ENCODE measurements at regions not wholly inside any gene's neighbourhood (a gene's known extent, or its start where the extent isn't known, plus 50 kb on each side); places are given as distances from the start of the nearest gene placed in this dataset.
"Not testable (repeated sequence)": the region's sequence is repeated elsewhere in the genome, so short reads cannot be mapped to it uniquely, and the experiment has no call there.

- H3K27me3 Mint-ChIP-seq (ENCODE audit: low read depth): peaks cover 6% of the 10 kb centered on the region
- no peak overlapping the region for H3K27ac Mint-ChIP-seq
- no peaks in the 10 kb centered on the region for H3K36me3 Mint-ChIP-seq (ENCODE audit: low read depth)
- H3K9me3 Mint-ChIP-seq: no peaks in the 10 kb centered on the region
- no peak overlapping the region for H3K4me3 Mint-ChIP-seq
- H3K4me1 Mint-ChIP-seq (ENCODE audit: low read depth): no peaks in the 10 kb centered on the region
Measured at GRCh38 chr3:70635301-70635700, 322.9 kb upstream of the MDFIC2 start.

DNA sequence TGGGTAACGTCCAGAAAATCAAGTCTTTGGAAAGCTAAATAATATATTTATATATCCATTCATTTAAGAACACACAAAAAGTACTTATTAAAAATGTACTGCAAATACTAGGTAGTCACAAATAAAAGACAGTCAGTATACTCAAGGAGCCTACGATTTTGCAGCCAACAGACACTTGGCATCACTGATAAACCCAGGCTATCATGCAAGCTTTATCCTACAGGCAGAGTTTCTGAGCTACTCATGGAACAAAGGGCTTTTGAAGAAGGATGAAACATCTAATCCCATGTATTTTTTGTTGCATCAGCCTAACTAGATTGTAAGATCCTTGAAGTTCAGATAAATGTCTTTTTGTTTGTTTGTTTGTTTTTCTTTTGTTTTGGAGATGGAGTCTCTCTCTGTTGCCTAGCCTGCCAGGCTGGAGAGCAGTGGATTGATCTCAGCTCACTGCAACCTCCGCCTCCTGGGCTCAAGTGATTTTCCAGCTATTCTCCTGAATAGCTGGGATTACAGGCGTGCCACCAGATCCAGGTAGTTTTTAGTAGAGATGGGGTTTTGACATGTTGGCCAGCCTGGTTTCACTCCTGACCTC is 319.4 kb upstream of the MDFIC2 start:
- peaks cover 6% of the 10 kb centered on the region for H3K27me3 Mint-ChIP-seq (ENCODE audit: low read depth)
- no peaks in the 10 kb centered on the region for H3K36me3 Mint-ChIP-seq (ENCODE audit: low read depth)
- H3K4me1 Mint-ChIP-seq (ENCODE audit: low read depth): no peaks in the 10 kb centered on the region
- no peak overlapping the region for H3K4me3 Mint-ChIP-seq
- H3K9me3 Mint-ChIP-seq: no peaks in the 10 kb centered on the region
- H3K27ac Mint-ChIP-seq: no peak overlapping the region

- Mint-ChIP-seq H3K27me3 (ENCODE audit: low read depth) (no peaks in the 10 kb centered on the region), H3K27ac (no peak overlapping the region), H3K4me3 (no peak overlapping the region), H3K9me3 (peaks cover 4% of the 10 kb centered on the region), H3K4me1 (ENCODE audit: low read depth) (no peaks in the 10 kb centered on the region), H3K36me3 (ENCODE audit: low read depth) (no peaks in the 10 kb centered on the region)
Measured at GRCh38 chr3:70621451-70621850, 309.0 kb upstream of the MDFIC2 start.

DNA sequence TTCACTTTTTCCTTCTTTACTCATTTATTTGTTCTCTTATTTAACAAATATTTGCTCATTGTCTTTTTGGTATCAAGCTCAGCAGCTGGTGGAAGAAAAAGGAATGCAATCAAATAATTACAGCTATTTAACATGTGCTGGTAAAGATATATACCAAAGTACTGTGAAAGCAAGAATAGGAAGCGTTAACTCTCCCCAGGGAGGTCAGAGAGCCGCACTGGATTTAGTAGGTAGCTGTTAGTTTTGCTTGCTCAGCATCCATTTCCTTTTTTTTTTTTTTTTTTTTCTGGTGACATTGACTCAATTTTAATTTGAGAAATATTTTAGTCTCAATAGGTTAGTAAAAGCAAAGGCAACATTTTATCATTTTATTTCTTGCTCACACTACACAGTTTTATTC is 308.5 kb upstream of the MDFIC2 start:
- Mint-ChIP-seq H3K27ac (no peak overlapping the region), H3K4me3 (no peak overlapping the region), H3K4me1 (ENCODE audit: low read depth) (no peaks in the 10 kb centered on the region), H3K36me3 (ENCODE audit: low read depth) (no peaks in the 10 kb centered on the region), H3K9me3 (peaks cover 4% of the 10 kb centered on the region), H3K27me3 (ENCODE audit: low read depth) (no peaks in the 10 kb centered on the region)

- H3K36me3 Mint-ChIP-seq (ENCODE audit: low read depth): no peaks in the 10 kb centered on the region
- H3K27ac Mint-ChIP-seq: no peak overlapping the region
- H3K9me3 Mint-ChIP-seq: peaks cover 4% of the 10 kb centered on the region
- H3K27me3 Mint-ChIP-seq (ENCODE audit: low read depth): no peaks in the 10 kb centered on the region
- no peak overlapping the region for H3K4me3 Mint-ChIP-seq
- H3K4me1 Mint-ChIP-seq (ENCODE audit: low read depth): no peaks in the 10 kb centered on the region
Measured at GRCh38 chr3:70620367-70620766, 307.9 kb upstream of the MDFIC2 start.

- Mint-ChIP-seq H3K27me3 (ENCODE audit: low read depth) (no peaks in the 10 kb centered on the region), H3K4me1 (ENCODE audit: low read depth) (no peaks in the 10 kb centered on the region), H3K36me3 (ENCODE audit: low read depth) (no peaks in the 10 kb centered on the region), H3K9me3 (peaks cover 7% of the 10 kb centered on the region), H3K27ac (no peak overlapping the region), H3K4me3 (no peak overlapping the region)
Measured at GRCh38 chr3:70618151-70618550, 305.7 kb upstream of the MDFIC2 start.

GRCh38 chr3:70617349-70617748 is 304.9 kb upstream of the MDFIC2 start:
- not testable (repeated sequence) for H3K27ac Mint-ChIP-seq; H3K4me1 Mint-ChIP-seq (ENCODE audit: low read depth); H3K9me3 Mint-ChIP-seq; H3K4me3 Mint-ChIP-seq; H3K36me3 Mint-ChIP-seq (ENCODE audit: low read depth); H3K27me3 Mint-ChIP-seq (ENCODE audit: low read depth)

GRCh38 chr3:70615286-70615685 is 302.8 kb upstream of the MDFIC2 start:
- H3K4me1 Mint-ChIP-seq (ENCODE audit: low read depth): no peaks in the 10 kb centered on the region
- no peaks in the 10 kb centered on the region for H3K27me3 Mint-ChIP-seq (ENCODE audit: low read depth)
- peaks cover 7% of the 10 kb centered on the region for H3K9me3 Mint-ChIP-seq
- H3K27ac Mint-ChIP-seq: no peak overlapping the region
- H3K4me3 Mint-ChIP-seq: no peak overlapping the region
- no peaks in the 10 kb centered on the region for H3K36me3 Mint-ChIP-seq (ENCODE audit: low read depth)

GRCh38 chr3:70614111-70614510 is 301.7 kb upstream of the MDFIC2 start:
- Mint-ChIP-seq H3K27ac (no peak overlapping the region), H3K4me1 (ENCODE audit: low read depth) (no peaks in the 10 kb centered on the region), H3K9me3 (peaks cover 7% of the 10 kb centered on the region), H3K27me3 (ENCODE audit: low read depth) (no peaks in the 10 kb centered on the region), H3K36me3 (ENCODE audit: low read depth) (no peaks in the 10 kb centered on the region), H3K4me3 (no peak overlapping the region)

DNA sequence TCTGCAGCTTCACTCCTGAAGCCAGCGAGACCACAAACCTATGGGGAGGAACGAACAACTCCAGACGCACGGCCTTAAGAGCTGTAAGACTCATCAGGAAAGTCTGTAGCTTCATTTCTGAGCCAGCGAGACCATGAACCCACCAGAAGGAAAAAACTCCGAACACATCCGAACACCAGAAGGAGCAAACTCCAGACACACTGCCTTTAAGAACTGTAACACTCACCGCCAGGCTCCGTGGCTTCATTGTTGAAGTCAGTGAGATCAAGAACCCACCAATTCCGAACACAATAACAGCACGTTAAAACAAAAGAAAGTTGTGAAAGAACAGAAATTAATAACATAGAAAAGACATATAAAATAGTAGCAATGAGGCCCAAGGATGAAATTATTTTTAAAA is 300.5 kb upstream of the MDFIC2 start:
- peaks cover 3% of the 10 kb centered on the region for H3K9me3 Mint-ChIP-seq
- no peaks in the 10 kb centered on the region for H3K4me1 Mint-ChIP-seq (ENCODE audit: low read depth)
- no peak overlapping the region for H3K27ac Mint-ChIP-seq
- H3K27me3 Mint-ChIP-seq (ENCODE audit: low read depth): peaks cover 6% of the 10 kb centered on the region
- H3K36me3 Mint-ChIP-seq (ENCODE audit: low read depth): no peaks in the 10 kb centered on the region
- H3K4me3 Mint-ChIP-seq: no peak overlapping the region

GRCh38 chr3:70611667-70612277 is 299.3 kb upstream of the MDFIC2 start:
- H3K27ac Mint-ChIP-seq; H3K9me3 Mint-ChIP-seq; H3K27me3 Mint-ChIP-seq (ENCODE audit: low read depth); H3K4me1 Mint-ChIP-seq (ENCODE audit: low read depth); H3K36me3 Mint-ChIP-seq (ENCODE audit: low read depth); H3K4me3 Mint-ChIP-seq: not testable (repeated sequence)

- Mint-ChIP-seq H3K9me3 (peaks cover under 1% of the 10 kb centered on the region), H3K4me1 (ENCODE audit: low read depth) (no peaks in the 10 kb centered on the region), H3K36me3 (ENCODE audit: low read depth) (no peaks in the 10 kb centered on the region), H3K4me3 (no peak overlapping the region), H3K27ac (no peak overlapping the region), H3K27me3 (ENCODE audit: low read depth) (peaks cover 6% of the 10 kb centered on the region)
Measured at GRCh38 chr3:70608434-70608833, 296.0 kb upstream of the MDFIC2 start.

DNA sequence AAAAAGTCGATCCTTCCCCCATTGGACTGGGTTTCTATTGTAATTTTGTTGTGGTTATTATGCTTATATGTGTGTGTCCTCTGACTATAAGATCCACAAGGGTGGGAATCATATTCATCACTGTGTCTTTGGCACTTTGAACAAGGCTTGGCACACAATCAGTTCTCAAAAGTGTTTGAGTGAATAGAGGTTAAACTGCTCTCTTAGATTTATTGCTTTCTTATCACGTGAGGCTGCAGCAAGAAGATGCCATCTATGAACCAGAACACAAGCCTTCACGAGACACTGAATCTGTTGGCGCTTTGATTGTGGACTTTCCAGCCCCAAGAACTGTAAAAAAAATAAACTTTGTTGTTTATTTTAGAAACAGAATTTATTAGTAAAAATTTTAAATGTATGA is 295.0 kb upstream of the MDFIC2 start:
- Mint-ChIP-seq H3K9me3 (no peaks in the 10 kb centered on the region), H3K4me1 (ENCODE audit: low read depth) (peaks cover 3% of the 10 kb centered on the region), H3K27me3 (ENCODE audit: low read depth) (peaks cover 10% of the 10 kb centered on the region), H3K36me3 (ENCODE audit: low read depth) (no peaks in the 10 kb centered on the region), H3K4me3 (no peak overlapping the region), H3K27ac (no peak overlapping the region)

GRCh38 chr3:70606018-70606417 is 293.6 kb upstream of the MDFIC2 start:
- peaks cover 3% of the 10 kb centered on the region for H3K4me1 Mint-ChIP-seq (ENCODE audit: low read depth)
- H3K27me3 Mint-ChIP-seq (ENCODE audit: low read depth): peaks cover 10% of the 10 kb centered on the region
- no peaks in the 10 kb centered on the region for H3K9me3 Mint-ChIP-seq
- H3K36me3 Mint-ChIP-seq (ENCODE audit: low read depth): no peaks in the 10 kb centered on the region
- no peak overlapping the region for H3K27ac Mint-ChIP-seq
- H3K4me3 Mint-ChIP-seq: no peak overlapping the region

- Mint-ChIP-seq H3K9me3 (no peaks in the 10 kb centered on the region), H3K4me1 (ENCODE audit: low read depth) (peaks cover 3% of the 10 kb centered on the region), H3K27me3 (ENCODE audit: low read depth) (peaks cover 9% of the 10 kb centered on the region), H3K27ac (no peak overlapping the region), H3K36me3 (ENCODE audit: low read depth) (no peaks in the 10 kb centered on the region), H3K4me3 (no peak overlapping the region)
Measured at GRCh38 chr3:70603103-70603502, 290.7 kb upstream of the MDFIC2 start.

DNA sequence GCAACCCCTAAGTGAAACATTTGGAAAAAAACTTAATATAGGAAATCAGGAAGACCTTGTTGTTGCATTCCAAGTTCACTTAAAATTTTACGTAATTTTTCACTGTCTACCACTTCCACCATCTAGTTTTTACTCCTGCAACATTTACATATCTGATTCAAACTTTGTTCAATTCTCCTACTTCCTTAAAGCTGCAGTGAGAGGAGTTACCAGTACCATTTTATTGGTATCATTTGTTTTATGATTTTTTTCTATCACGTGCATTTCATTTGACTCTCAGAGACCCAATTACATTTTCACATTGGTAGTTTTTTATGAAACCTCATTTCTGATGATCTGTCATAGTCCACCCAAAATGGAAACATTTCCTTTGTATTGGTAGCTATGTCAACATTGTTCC is 284.9 kb upstream of the MDFIC2 start:
- H3K4me1 Mint-ChIP-seq (ENCODE audit: low read depth): no peaks in the 10 kb centered on the region
- no peaks in the 10 kb centered on the region for H3K9me3 Mint-ChIP-seq
- no peaks in the 10 kb centered on the region for H3K36me3 Mint-ChIP-seq (ENCODE audit: low read depth)
- H3K27me3 Mint-ChIP-seq (ENCODE audit: low read depth): peaks cover 9% of the 10 kb centered on the region
- no peak overlapping the region for H3K4me3 Mint-ChIP-seq
- H3K27ac Mint-ChIP-seq: no peak overlapping the region
